ENCODE measurements at regions not wholly inside any gene's neighbourhood (a gene's known extent, or its start where the extent isn't known, plus 50 kb on each side); places are given as distances from the start of the nearest gene placed in this dataset.
A peak's percentile ranks its signal among the peaks of the same experiment; 100 is the strongest.
"Not testable (repeated sequence)": the region's sequence is repeated elsewhere in the genome, so short reads cannot be mapped to it uniquely, and the experiment has no call there.

DNA sequence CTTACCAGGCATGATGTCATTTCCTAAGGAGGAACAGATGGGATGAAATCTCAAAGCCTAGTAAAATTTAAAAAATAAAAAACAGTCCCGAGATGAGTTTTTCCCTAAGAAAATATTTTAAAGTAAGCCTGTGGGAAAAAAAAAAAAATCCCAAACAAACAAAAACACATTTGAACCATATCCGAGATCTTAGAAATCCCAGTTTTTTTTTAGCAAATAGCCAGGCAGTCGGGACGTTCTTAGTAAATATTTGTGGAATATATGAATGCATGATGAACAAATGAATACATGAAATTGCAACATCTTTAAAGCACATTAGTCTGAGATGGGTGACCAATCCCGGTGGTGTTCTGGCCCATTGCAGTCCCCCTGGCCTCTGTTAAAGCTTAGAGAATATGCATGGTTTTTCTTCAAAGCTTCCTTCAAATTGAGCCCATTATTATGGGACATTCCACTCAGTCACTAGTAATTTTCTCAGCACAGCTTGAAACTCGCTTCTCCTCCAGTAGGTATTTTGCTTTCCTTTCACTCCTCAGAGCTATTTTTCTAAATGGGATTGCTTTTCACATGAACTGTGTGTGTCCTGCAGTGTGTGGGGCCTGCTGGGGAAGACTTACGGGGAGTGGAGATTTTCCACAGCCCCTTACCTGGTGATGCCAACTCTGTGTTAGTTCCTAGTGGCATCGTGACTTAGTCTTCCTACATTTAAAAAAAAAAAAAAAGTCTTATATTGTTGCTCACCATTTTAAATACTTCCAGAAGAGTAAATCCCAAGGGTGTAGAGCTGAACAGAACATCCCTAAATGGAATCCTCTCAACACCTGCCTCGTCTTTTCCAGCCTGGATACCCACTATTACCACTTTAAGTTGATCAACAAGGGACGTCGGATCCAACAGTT is 255.6 kb upstream of the NBPF12 start:
- not testable (repeated sequence) for DNase-seq, H3K27me3 Mint-ChIP-seq, H3K9me3 Mint-ChIP-seq, ATAC-seq, H3K4me1 Mint-ChIP-seq, H3K27ac Mint-ChIP-seq, H3K4me3 Mint-ChIP-seq

DNA sequence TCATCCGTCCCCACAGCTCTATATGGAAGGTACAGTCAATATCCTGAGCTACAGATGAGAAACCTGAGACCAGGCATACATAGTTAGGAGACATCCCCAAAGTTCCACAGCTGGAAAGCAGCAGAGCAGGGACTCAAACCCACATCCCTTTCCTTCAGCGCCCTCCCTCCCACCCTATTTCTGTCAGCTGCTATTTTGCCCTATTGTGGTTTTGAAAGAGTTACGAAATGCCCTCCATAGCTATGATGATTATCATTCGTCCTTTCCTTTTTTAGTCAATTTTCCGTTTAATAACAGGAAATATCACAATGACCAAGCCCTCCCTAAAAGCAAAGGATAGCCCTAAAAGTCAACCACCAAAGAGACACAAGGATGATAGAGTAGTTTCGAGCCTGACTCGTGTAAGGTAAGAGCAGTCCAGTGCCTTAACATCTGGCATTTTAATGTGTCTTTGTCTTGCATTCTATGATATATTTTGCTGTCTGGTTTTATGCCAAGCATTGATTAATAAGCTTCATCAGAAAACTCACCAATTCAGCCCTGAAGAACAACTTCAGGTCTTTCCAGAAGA is 264.3 kb upstream of the NBPF12 start:
- not testable (repeated sequence) for DNase-seq, H3K9me3 Mint-ChIP-seq, H3K4me1 Mint-ChIP-seq, H3K27ac Mint-ChIP-seq, H3K27me3 Mint-ChIP-seq, H3K4me3 Mint-ChIP-seq
- peak; percentile 57 for ATAC-seq

DNA sequence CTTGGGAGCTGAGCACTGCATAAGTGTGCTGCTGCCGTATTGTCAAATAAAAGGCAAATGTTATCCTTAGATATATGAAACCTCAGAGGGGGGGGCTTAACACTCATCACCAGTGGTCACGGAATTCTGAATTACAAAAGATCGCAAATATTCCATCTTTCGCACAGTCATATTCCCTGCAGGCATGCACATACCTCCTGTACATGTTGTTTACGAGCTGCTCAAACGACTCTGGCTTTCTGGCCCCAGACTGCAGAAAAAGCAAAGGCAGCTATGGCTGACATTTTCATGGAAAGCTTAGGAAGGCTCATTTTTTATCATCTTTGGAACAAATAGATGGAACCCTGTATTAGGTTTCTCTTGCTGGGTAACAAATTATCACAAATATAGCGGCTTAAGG is 265.5 kb upstream of the NBPF12 start:
- DNase-seq, H3K9me3 Mint-ChIP-seq, H3K27ac Mint-ChIP-seq: not testable (repeated sequence)

DNA sequence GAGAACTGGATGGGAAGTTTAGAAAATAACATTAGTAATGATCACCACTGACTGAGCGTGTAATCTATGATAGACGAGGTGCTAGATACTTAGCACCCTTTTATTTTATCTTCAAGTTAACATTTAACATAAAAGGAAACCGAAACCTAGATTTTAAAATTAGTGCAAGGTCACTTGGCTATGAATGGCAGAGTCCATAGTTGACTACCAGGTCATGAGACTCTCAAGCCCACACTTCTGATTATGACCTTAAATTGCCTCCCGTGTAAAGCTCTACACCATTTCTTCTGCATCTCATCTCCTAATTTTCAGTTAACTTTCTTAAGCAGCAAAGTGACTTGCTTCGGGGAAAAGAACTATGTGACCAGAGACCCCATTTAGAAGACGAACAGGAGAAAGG is 266.5 kb upstream of the NBPF12 start:
- not testable (repeated sequence) for H3K9me3 Mint-ChIP-seq, H3K4me3 Mint-ChIP-seq, DNase-seq, H3K27ac Mint-ChIP-seq, ATAC-seq, H3K4me1 Mint-ChIP-seq
- peaks cover 15% of the 10 kb centered on the region for H3K27me3 Mint-ChIP-seq

More for the DNA sequence above, 265.5 kb upstream of the NBPF12 start:
- H3K4me1 Mint-ChIP-seq, H3K27me3 Mint-ChIP-seq, H3K4me3 Mint-ChIP-seq, ATAC-seq: not testable (repeated sequence)

DNA sequence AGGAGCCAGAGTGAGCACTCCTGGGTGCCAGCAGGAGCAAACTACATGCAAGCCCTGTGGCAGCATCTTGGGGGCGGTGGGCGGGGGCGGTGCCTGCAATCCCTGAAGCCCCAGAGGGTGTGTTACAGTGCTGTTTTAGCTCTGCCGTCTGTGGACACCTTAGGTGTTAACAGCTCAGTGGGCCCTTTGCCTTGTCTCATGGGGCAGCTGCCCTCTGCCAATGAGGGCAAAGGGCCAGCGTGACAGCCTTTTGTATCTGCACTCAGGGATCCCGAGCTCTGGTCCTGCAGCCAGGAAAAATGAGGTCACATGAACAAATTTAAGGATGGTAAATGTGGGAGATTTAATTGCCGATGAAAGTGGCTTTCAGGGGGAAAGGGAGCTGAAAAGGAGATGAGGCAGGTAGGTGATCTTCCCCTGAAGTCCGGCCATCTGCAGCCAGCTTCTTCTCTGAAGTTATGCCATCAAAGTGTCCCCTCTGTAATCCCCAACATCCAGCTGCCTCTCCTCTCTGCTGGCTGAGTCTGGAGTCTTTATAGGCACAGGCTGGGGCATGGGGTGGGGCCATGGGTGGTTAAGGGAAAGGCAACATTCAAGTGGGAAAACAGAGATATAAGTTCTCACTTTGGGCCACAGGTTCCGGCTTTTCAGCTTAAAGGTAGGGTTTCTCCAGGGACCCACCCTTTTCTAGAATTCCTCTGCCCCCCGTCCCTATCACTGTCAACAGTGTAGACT is 267.1 kb upstream of the NBPF12 start:
- H3K4me3 Mint-ChIP-seq, H3K9me3 Mint-ChIP-seq, H3K4me1 Mint-ChIP-seq, H3K27ac Mint-ChIP-seq, ATAC-seq, DNase-seq: not testable (repeated sequence)
- peaks cover 15% of the 10 kb centered on the region for H3K27me3 Mint-ChIP-seq

DNA sequence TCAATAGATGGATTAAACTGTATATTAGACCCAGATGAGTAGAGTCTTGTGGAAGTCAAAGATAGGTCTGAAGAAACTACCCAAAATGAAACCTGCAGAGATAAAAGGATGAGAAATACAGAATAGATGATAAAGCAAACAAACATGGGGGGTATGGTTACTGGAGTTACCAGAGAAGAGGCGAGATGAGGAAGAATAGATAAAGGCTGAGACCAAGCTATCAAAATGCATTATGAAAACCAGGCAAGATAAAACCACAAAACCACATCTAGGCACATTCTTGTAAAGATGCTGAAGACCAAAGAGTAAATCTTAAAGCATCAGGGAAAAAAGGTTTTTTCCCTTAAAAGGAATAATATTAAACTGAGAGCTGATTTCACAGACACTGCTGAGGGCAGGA is 271.8 kb upstream of the NBPF12 start:
- not testable (repeated sequence) for H3K9me3 Mint-ChIP-seq, DNase-seq, H3K27ac Mint-ChIP-seq, H3K4me3 Mint-ChIP-seq, H3K4me1 Mint-ChIP-seq, ATAC-seq
- peaks cover 15% of the 10 kb centered on the region for H3K27me3 Mint-ChIP-seq

DNA sequence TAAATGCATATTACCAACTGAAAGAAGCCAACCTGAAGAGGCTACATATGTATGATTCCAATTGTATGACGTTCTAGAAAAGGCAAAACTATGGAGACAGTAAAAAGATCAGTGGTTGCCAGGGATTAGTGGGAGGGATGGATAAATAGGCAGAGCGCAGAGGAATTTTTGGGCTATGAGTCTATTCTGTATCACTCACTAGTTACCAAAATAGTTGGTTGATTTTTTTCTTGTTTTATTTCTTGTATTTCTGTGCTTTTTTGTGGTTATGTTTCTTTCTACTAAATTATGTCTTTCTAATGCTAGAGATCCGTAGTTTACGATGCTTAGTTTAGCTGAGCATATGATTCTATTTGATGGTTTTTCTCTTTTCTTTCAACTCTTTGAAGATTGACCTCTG is 277.9 kb upstream of the NBPF12 start:
- H3K27me3 Mint-ChIP-seq, ATAC-seq, H3K4me3 Mint-ChIP-seq, H3K9me3 Mint-ChIP-seq, DNase-seq, H3K27ac Mint-ChIP-seq, H3K4me1 Mint-ChIP-seq: not testable (repeated sequence)

DNA sequence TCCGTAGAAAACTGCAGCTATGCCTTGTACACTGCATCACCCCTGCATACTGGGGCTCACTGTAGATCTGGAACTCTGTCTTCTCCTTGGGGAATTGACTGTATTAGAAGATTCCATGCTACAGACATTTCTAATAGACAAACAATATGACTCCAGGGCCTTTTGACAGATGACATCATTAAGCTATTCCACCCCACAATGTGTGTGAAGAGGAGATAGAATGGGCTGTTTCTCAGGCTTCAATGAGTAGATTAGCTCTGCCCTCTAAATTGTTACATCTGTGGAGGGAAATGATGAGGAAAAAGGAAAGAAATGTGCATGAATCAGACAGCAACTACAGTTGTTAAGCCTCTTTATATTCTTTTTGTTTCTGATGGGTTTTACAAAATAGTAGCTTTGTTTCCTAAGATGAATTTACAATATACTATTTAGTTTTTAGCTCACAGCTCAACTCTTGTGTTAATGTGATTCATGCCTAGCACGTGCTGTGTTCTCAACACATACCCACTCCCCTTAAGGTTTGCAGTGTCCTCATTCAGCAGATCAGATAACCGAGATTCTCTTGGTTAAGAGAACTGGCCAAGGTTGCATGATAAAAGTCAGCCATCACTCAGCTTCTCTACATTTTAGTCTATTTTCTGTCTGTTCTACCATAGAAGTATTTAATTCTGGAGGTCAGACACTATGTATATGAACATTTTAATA is 281.6 kb upstream of the NBPF12 start:
- not testable (repeated sequence) for H3K4me1 Mint-ChIP-seq, ATAC-seq, H3K27me3 Mint-ChIP-seq, DNase-seq, H3K27ac Mint-ChIP-seq, H3K9me3 Mint-ChIP-seq, H3K4me3 Mint-ChIP-seq

DNA sequence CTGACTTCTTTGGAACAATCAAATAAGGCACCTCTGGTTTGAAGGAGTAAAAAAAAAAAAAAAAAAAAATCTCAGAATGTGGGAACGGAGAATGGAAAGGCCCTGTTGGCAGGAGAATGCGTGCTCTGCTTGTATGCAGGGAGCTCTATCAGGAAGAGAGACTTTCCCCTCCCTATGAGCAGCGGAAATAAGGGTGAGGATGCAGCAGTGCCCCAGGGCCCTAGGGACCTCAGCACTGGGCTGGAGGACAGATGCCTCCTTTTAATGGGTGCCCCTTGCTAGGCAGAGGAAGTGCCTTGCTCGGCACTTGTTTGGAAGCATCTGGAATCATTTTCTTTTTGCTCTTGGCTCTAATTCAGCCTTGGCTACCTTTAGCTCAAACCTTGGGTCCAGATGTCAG is 283.4 kb upstream of the NBPF12 start:
- not testable (repeated sequence) for H3K27ac Mint-ChIP-seq, H3K9me3 Mint-ChIP-seq, H3K27me3 Mint-ChIP-seq

DNA sequence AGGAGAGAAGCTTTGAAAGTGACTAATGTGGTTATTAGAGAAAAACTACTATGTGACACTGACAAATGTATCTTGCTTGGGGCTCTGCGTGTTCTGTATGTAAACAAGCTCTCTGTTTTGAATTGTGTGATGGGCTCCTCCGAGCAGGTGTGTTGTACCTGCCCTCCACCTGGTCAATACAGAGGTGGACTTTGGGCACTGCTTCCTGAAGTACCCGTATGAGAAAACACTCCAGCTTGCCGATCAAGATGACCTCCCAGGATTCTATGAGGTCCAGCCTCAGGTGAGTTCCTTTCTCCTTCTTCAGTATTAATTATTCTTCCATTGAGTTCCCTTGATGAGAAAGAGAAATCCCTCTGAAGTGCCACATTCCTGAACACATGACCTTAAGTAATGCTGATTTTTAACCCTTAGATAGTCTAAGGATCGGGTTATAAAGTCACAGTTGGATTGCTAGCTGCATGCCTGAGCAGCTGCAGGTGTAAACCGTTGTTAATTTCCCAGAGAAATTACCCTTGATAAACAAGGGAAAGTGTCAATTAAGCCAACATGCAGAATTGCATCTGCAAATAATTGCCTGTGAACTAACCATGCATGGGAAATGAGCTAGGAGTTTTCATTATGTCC is 292.0 kb upstream of the NBPF12 start:
- not testable (repeated sequence) for H3K4me1 Mint-ChIP-seq, H3K27me3 Mint-ChIP-seq, H3K4me3 Mint-ChIP-seq, DNase-seq, H3K9me3 Mint-ChIP-seq, H3K27ac Mint-ChIP-seq, ATAC-seq

More for the DNA sequence above, 283.4 kb upstream of the NBPF12 start:
- not testable (repeated sequence) for DNase-seq, H3K4me3 Mint-ChIP-seq, H3K4me1 Mint-ChIP-seq, ATAC-seq

DNA sequence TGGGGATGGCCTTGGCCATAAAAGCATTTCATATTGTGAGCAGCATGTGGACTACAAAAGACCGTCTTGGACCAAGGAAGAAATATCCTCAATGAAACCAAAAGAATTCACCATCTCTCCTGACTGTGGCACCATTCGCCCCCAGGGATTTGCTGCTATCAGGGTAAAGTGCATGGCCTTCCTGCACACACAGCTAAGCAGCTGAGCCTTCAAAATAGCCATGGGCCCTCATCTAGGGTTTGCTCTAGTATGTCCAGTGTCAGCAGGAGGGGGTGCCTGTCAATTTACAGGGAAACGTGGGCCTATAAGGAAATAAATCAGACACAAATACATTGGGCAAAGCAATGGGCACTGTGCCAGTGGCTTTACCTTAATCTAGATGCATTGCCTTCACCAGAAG is 296.6 kb upstream of the NBPF12 start:
- not testable (repeated sequence) for ATAC-seq

DNA sequence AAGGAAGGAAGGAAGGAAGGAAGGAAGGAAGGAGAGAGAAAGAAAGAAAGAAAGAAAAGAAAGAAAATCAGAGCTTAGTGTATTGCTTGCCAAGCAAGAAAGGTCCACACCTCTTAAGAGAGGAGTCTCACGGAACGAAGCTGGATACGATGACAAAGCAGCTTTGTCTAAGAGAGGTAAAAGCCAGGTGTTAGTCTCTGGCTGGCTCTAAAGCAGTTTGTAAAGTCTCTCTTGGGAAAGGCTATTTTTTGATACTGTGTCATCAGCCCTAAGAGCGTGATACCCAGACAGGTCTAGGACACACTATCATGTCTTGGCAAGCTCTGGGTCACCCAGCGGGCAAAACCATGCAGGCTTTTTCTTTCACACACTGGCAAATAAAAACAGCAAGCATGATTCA is 297.5 kb upstream of the NBPF12 start:
- H3K27me3 Mint-ChIP-seq, H3K27ac Mint-ChIP-seq, H3K4me3 Mint-ChIP-seq, H3K4me1 Mint-ChIP-seq, DNase-seq, H3K9me3 Mint-ChIP-seq, ATAC-seq: not testable (repeated sequence)

More for the DNA sequence above, 296.6 kb upstream of the NBPF12 start:
- H3K27me3 Mint-ChIP-seq, H3K27ac Mint-ChIP-seq, H3K4me1 Mint-ChIP-seq, H3K9me3 Mint-ChIP-seq, H3K4me3 Mint-ChIP-seq, DNase-seq: not testable (repeated sequence)

DNA sequence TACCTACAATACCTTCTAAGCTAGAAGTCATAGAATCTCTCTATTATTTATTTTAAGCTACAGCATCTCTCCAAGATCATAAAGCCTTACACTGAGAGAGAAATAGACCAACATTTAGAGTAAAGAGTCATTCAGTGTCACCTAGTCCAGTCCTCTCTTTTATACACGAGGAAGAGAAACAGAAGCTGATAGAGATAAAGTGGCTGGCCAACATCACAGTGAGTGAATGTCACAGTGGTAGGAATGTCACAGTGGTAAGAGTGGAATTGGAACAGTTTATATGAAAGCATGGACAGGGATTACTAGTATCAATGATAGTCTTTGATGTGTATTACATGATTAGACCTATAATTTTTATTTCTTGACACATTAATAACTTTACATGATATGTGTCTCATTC is 307.8 kb upstream of the NBPF12 start:
- H3K27me3 Mint-ChIP-seq, H3K4me1 Mint-ChIP-seq, H3K4me3 Mint-ChIP-seq, H3K9me3 Mint-ChIP-seq, DNase-seq, H3K27ac Mint-ChIP-seq, ATAC-seq: not testable (repeated sequence)

DNA sequence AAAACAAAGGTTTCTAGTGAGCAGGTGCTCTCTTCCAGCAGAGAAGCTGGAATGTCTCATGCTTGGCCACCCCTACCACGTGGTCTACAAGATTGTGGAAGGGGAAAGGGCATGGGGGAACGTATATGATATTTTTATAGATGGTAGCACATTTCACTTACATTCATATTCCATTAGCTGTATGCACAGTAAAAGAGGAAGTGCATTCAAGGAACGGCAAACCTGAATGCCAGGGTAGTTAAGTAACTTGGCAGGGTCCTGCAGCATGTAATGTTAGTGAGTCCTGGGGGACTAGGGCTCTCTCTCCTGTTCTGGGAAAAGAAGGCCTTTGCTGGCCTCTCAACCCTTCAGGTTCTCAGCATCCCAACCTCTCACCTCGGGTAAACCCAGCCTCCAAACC is 319.5 kb upstream of the NBPF12 start:
- H3K4me3 Mint-ChIP-seq, H3K4me1 Mint-ChIP-seq, H3K27ac Mint-ChIP-seq, H3K27me3 Mint-ChIP-seq, H3K9me3 Mint-ChIP-seq, ATAC-seq, DNase-seq: not testable (repeated sequence)

DNA sequence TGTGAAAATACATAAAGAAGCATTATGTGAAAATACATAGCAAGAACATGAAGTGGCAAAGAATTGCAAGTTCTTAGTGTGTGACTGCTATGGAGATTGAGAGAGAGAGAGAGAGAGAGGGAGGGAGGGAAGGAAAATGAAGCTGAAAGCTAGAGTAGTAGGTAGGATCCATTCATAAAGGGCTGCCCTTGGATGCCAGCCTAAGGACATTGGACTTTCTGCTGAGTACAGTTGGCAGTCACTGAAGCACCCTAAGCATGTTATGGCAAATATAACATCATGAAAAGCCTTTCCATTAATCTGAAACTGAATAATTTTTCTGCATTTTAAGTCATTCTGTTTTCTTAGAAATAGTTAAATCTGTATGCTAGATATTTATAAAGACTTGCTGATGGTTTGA is 333.4 kb upstream of the NBPF12 start:
- H3K27ac Mint-ChIP-seq, ATAC-seq, H3K9me3 Mint-ChIP-seq, H3K4me3 Mint-ChIP-seq, H3K27me3 Mint-ChIP-seq, DNase-seq, H3K4me1 Mint-ChIP-seq: not testable (repeated sequence)
